GM12891 (cell line): ENCODE measurements at regions not wholly inside any gene's neighbourhood (a gene's known extent, or its start where the extent isn't known, plus 50 kb on each side); places are given as distances from the start of the nearest gene placed in this dataset.

ENCODE experiments used
- DNase-seq: peaks from one replicate; pipeline ENCODE4 v3.0.0; 2011; ENCODE audit warnings: low spot score; ENCODE audit not compliant: insufficient read length
- FAIRE-seq: peaks from 2 replicates; lab custom pipeline; 2011; peaks lifted over from hg19 to GRCh38; lab: Jason Lieb, UNC
- PAX5 ChIP-seq: IDR thresholded peaks from 2 replicates; pipeline ENCODE4 v1.6.1; 2011; ENCODE audit warnings: low read length, moderate library complexity, mild to moderate bottlenecking; ENCODE audit not compliant: insufficient read depth, severe bottlenecking
- POLR2A ChIP-seq: IDR thresholded peaks from 2 replicates; pipeline ENCODE4 v1.6.1; 2011; ENCODE audit warnings: low read depth, low read length, control low read depth
- POLR2AphosphoS5 ChIP-seq: IDR thresholded peaks from 2 replicates; pipeline ENCODE4 v1.6.1; 2011; ENCODE audit warnings: low read depth, low read length, control low read depth
- POU2F2 ChIP-seq: IDR thresholded peaks from 2 replicates; pipeline ENCODE4 v1.6.1; 2011; ENCODE audit warnings: low read depth, mild to moderate bottlenecking, control low read depth, low read length, moderate library complexity
- SPI1 ChIP-seq: IDR thresholded peaks from 2 replicates; pipeline ENCODE4 v1.6.1; 2011; ENCODE audit warnings: low read depth, low read length, control low read depth
- TAF1 ChIP-seq: IDR thresholded peaks from 2 replicates; pipeline ENCODE4 v1.6.1; 2011; ENCODE audit warnings: low read depth, low read length, control low read depth

DNA sequence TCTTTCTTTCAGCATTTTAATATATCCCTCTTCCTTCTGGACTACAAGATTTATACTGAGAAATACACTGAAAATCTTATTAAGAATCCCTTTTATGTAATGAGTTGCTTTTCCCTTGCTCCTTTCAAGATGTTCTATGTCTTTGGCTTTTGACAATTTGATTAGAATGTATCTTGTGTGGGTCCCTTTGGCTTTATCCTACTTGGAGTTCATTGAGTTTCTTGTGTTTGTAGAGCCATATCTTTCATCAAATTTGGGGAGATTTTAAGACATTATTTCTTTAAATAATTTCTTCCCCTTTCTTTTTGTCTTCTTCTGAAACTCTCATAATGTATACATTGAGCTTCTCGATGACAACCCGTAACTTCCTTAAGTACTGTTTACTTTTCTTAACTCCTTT is 739.9 kb upstream of the AMOT start:
- DNase-seq (no peak), FAIRE-seq (no peak)
- TF ChIP-seq PAX5: no peak
- TF ChIP-seq TAF1: no peak

DNA sequence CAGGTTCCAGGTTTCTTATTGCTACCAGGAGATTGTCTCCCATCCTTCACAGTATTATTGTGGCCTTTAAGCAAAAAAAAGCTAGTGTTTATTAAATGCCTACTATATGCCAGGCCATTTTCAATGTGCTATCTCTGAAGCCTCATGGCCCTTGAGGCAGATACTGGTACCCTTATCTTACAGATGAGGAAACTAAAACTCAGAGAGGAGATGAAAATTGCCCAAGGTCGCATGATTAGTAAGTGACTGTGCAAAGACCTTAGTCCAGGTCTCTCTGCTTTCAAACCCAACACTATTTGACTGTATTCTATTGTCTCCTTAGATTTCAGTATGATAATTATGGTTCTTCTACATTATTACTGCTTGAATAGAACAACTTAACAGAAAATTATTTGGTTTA is 717.9 kb upstream of the AMOT start:
- FAIRE-seq: no peak
- TF ChIP-seq POU2F2: no peak
- TF ChIP-seq POLR2A: no peak
- no peak for TF ChIP-seq SPI1
- no peak for TF ChIP-seq TAF1
- TF ChIP-seq POLR2AphosphoS5: no peak
- TF ChIP-seq PAX5: no peak
- DNase-seq: no peak

DNA sequence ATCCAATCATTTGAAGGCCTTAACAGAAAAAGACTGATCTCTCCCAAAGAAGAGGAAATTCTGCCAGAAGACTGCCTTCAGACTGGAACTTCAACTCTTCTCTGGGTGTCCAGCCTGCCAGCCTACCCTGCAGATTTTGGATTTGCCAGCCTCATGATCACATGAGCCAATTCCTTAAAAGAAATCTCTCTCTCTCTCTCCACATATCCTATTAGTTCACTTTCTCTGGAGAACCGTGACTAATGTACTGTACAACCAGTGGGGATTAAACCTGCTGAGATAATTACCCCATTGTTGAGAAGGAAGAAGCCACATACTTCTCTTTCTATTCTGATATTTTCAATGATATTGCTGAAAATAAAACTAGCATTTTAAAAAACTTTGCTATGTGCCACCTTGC is 711.3 kb upstream of the AMOT start:
- TF ChIP-seq PAX5: no peak
- DNase-seq (no peak), FAIRE-seq (no peak)

DNA sequence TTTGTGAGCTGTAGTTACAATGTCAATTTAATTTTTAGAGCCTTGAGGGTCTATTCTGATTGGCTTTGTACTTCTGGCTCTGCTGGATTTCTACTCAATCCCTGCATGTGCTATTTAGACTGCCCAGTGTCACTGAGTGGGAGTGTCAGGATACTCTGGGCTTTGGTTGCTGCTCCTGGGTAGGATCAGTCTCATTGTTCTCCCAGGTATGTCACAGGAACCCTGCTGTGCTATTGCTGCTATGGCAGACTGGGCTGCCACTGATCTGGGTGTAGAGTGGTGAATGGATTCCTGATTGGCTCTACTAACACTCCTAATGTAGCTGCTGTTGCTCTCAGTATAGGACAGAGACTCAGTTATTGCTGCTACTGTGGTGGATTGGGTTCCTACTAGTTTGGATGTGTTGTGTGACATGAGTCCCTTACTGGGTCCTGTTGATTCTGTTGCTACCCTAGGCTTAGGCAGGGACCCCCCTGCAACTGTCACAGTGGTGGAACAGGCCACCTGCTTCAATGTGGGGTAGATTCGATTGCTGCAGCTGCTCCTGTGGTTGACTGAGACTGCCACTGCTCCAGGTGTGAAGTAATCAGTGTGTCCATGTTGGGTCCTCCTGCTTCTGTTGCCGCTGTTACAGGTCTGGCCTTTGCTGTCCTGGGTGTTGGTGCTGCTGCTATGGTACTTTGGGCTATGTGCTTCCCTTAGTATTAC is 707.8 kb upstream of the AMOT start:
- no peak for DNase-seq
- FAIRE-seq: no peak
- no peak for TF ChIP-seq POU2F2

DNA sequence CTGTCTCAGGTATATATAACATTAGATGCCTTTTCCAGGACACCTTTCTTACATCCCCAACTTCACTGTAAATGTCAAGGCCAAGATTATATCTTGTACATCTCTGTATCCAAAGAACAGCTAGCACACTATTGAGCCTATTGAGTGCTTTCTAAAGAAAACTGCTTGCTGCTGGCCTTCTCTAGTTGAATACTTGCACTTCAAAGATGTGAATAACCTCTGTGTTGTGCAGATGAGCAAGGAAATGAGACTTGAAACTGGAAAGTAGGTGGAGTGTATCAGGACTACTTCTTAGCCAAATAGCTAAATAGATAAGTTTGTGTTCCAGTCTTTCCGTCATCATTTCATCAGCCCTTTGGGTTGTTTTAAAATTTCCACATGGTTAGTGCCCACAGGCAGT is 704.4 kb upstream of the AMOT start:
- TF ChIP-seq POU2F2 (no peak), POLR2A (no peak), POLR2AphosphoS5 (no peak), PAX5 (no peak), SPI1 (no peak), TAF1 (no peak)

DNA sequence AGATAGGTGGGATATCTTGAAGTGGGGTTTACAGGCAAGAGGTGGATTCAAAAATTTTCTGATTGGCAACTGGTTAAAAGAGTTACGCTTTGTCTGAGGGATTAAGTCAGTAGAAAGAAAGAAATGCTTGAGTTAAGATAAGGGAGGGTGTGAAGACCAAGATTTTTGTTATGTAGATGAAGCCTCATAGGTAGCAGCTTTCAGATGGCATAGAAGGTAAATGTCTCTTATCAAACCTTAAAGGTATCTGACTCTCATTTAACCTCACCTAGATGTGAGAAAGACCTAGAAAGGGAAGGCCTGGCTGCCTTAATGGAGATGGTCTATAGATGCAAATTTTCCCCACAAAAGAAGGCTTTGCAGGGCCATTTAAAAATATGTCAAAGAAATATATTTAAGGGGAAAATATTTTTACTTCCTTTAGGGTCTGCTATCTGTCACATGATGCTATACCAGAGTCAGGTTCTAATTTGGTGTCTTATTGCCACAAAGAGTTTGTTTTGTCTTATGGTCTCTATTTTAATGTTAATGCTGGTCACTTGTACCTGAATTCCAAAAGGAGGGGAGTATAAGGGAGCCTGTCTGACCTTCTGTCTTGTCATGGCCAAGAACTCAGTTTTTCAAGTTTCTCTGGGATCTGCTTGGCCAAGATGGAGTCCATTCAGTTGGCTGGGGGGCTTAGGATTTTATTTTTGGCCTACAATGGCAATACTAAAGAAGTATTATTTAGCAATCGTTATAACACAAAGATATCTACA is 699.1 kb upstream of the AMOT start:
- FAIRE-seq: no peak
- TF ChIP-seq SPI1 (no peak), POLR2A (no peak), POLR2AphosphoS5 (no peak), TAF1 (no peak), POU2F2 (no peak), PAX5 (no peak)

More for the DNA sequence above, 704.4 kb upstream of the AMOT start:
- DNase-seq: no peak
- no peak for FAIRE-seq

DNA sequence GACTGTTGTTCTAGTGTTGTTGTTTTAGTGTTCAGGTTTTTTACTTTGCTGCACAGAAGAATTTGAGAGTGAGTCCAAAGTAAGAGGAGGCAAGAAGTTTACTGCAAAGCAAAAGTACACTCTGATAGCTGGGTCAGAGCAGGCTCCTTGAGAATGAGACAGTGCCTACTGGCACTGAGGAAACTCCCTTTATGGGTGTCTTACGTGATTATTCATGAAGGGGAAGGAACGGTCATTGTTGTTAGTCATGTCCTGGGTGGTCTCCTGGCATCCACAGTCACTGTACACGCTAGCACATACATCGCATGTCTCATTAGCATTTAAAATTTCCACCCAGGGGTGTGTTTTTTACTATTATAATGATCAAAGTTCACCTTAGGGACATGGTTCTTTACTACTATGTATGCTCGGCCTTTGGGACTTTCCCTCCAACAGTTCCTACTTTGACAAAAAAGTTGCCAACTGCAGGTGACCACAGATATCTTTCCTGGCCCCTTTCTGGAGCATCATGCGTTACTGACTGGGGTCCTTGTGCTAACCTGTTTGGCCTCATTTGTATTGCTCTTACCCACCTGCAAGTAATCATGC is 688.9 kb upstream of the AMOT start:
- no peak for DNase-seq
- no peak for TF ChIP-seq POU2F2
- no peak for FAIRE-seq

More for the DNA sequence above, 699.1 kb upstream of the AMOT start:
- no peak for DNase-seq

DNA sequence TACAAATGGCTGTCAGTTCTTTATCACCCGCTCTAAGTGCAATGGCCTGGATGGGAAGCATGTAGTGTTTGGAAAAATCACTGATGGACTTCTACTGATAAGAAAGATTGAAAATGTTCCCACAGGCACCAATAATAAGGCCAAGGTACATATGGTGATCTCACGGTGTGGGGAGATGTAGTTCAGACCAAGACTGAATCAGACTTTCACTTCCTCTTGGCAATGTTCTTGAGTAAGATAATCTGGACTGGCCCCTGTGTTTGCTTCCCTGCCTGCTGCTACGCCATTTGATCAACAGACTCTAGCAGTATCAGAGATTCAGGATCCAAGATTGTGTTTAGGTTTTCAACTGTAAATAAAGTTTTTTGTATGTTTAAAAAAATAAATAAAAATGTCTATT is 682.2 kb upstream of the AMOT start:
- TF ChIP-seq POU2F2: no peak
- peak; percentile 98 for TF ChIP-seq SPI1
- no peak for TF ChIP-seq PAX5
- FAIRE-seq: peak; percentile 93
- peak; percentile 1 for DNase-seq

DNA sequence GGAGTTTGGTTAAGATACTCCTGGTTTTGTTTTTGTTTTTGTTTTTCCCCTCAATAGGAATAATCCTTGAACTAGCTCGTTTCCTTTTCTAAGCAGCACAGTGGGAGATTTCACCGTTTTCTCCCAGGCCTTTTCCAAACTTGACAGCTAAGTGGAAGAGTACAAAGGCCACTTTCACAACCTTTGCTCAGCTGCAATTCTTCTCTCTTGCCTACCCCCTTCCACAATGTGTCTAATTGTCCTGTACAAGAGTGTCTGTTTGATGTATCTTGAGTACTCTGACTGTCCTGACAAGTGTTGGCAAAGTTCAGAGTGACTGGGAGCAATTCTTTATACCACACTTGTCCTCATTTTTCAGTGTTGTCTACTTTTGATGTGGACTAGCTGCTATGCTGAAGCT is 674.3 kb upstream of the AMOT start:
- no peak for TF ChIP-seq TAF1
- TF ChIP-seq SPI1: no peak
- no peak for TF ChIP-seq POLR2AphosphoS5
- no peak for TF ChIP-seq PAX5
- TF ChIP-seq POU2F2: no peak
- no peak for TF ChIP-seq POLR2A
- DNase-seq: no peak
- FAIRE-seq: no peak

DNA sequence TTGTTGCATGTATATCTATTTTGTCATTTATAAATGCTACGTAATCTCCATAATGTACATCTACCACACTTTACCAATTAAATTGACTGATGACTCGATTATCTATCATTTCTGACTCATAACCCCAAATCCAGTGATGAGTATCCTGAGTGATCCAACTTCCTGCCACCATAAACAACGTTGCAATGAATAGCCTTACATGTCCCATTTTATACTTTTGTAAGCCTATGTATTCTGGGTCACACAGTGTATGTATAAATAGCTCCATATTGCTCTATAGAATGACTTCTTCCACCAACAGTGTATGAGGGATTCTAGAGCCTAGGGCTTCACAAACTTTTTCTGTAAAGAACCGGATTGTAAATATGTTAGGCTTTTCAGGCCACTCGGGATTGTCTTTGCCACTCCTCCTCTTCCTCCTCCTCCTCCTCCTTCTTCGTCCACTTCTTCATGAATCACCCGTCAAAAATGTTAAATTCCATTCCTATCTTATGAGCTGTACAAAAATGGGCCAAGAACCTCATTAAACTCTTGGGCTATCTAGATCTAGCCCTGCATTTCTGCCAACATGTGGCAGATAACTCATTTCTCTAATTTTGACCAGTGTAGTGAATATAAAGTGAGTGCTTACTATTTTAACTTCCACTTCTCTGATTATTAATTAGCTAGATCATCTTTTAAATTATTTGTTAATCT is 672.2 kb upstream of the AMOT start:
- DNase-seq: no peak
- TF ChIP-seq PAX5: no peak
- no peak for TF ChIP-seq POLR2AphosphoS5
- no peak for TF ChIP-seq SPI1
- TF ChIP-seq POU2F2: no peak
- FAIRE-seq: no peak

DNA sequence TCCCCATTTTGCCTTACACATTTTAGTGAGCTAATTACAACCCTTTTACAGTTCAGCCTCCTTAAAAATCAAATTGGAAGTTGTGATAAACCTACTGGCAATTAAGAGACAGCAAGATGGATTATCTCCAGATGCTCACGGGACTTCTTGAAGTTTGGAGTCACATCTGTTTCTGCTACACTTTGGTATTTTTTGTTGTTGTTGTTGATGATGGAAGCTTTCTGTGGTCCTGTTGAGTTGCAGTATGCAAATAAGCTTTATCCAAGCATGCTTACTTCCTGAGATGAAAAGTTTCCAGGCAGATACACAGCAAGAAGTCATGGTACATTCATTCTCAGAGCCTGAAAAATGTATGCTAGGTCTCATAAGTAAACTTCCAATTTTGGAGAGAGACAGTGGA is 670.0 kb upstream of the AMOT start:
- FAIRE-seq (no peak), DNase-seq (no peak)
- TF ChIP-seq PAX5 (no peak), SPI1 (no peak), TAF1 (no peak), POU2F2 (no peak), POLR2A (no peak), POLR2AphosphoS5 (no peak)
